GM12891 (cell line): ENCODE measurements at regions not wholly inside any gene's neighbourhood (a gene's known extent, or its start where the extent isn't known, plus 50 kb on each side); places are given as distances from the start of the nearest gene placed in this dataset.

Experiments
- PAX5 ChIP-seq: IDR thresholded peaks from 2 replicates; pipeline ENCODE4 v1.6.1; 2011; ENCODE audit warnings: low read length, moderate library complexity, mild to moderate bottlenecking; ENCODE audit not compliant: insufficient read depth, severe bottlenecking
- POLR2A ChIP-seq: IDR thresholded peaks from 2 replicates; pipeline ENCODE4 v1.6.1; 2011; ENCODE audit warnings: low read depth, low read length, control low read depth
- POLR2AphosphoS5 ChIP-seq: IDR thresholded peaks from 2 replicates; pipeline ENCODE4 v1.6.1; 2011; ENCODE audit warnings: low read depth, low read length, control low read depth
- POU2F2 ChIP-seq: IDR thresholded peaks from 2 replicates; pipeline ENCODE4 v1.6.1; 2011; ENCODE audit warnings: low read depth, mild to moderate bottlenecking, control low read depth, low read length, moderate library complexity
- SPI1 ChIP-seq: IDR thresholded peaks from 2 replicates; pipeline ENCODE4 v1.6.1; 2011; ENCODE audit warnings: low read depth, low read length, control low read depth
- TAF1 ChIP-seq: IDR thresholded peaks from 2 replicates; pipeline ENCODE4 v1.6.1; 2011; ENCODE audit warnings: low read depth, low read length, control low read depth

DNA sequence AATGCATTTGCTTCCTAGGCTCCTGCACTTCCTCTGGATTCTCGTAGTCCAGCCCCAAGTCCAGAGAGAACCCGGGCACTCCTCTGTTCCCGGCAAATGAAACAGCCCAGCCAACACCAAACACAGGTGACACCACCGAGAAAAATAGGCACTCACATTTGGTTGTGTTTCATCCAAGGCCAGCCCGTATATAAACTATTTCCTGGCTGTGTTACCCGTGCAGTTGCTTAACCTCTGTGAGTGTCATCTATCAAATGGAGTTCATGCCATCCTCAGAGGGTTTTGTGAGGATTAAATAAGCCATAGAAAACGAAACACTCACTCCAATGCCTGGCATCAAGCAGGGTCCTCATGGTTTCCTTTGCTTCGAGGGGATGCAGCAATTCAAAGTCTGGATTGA lies 115.2 kb downstream of the BOD1 start:
- TF ChIP-seq POLR2A (no peak), POU2F2 (no peak), TAF1 (no peak), POLR2AphosphoS5 (no peak), SPI1 (no peak), PAX5 (no peak)
